ENCODE measurements at regions not wholly inside any gene's neighbourhood (a gene's known extent, or its start where the extent isn't known, plus 50 kb on each side); places are given as distances from the start of the nearest gene placed in this dataset.

GRCh38 chr2:238563551-238563950 lies 136.8 kb downstream of the ASB1 start:
- DNase-seq = no peak

- DNase-seq = no peak
Observed at GRCh38 chr2:238564286-238564920, 137.7 kb downstream of the ASB1 start.

GRCh38 chr2:238565031-238565430 lies 138.3 kb downstream of the ASB1 start:
- DNase-seq = no peak

GRCh38 chr2:238566001-238566645 lies 139.4 kb downstream of the ASB1 start:
- DNase-seq = no peak

- no peak for DNase-seq
Observed at GRCh38 chr2:238567067-238567855, 140.5 kb downstream of the ASB1 start.

GRCh38 chr2:238567996-238568395 lies 141.3 kb downstream of the ASB1 start:
- no peak for DNase-seq

GRCh38 chr2:238568455-238569440 lies 142.0 kb downstream of the ASB1 start:
- no peak for DNase-seq

GRCh38 chr2:238569507-238570195 lies 142.9 kb downstream of the ASB1 start:
- no peak for DNase-seq

GRCh38 chr2:238570391-238570790 lies 143.7 kb downstream of the ASB1 start:
- DNase-seq = no peak

GRCh38 chr2:238570926-238571325 lies 144.2 kb downstream of the ASB1 start:
- DNase-seq = no peak

GRCh38 chr2:238571661-238572372 lies 145.1 kb downstream of the ASB1 start:
- DNase-seq = no peak

- DNase-seq = no peak
Observed at GRCh38 chr2:238573065-238573778, 146.5 kb downstream of the ASB1 start.

GRCh38 chr2:238573916-238574315 lies 147.2 kb downstream of the ASB1 start:
- DNase-seq = no peak

- no peak for DNase-seq
Observed at GRCh38 chr2:238574490-238575271, 148.0 kb downstream of the ASB1 start.

- DNase-seq = no peak
Observed at GRCh38 chr2:238576674-238577073, 149.9 kb downstream of the ASB1 start.

- DNase-seq = no peak
Observed at GRCh38 chr2:238578256-238578655, 151.5 kb downstream of the ASB1 start.

- no peak for DNase-seq
Observed at GRCh38 chr2:238580486-238580885, 153.8 kb downstream of the ASB1 start.

GRCh38 chr2:238581126-238581525 lies 154.4 kb downstream of the ASB1 start:
- no peak for DNase-seq

GRCh38 chr2:238582159-238582558 lies 155.4 kb downstream of the ASB1 start:
- DNase-seq = no peak

GRCh38 chr2:238584617-238585016 lies 157.9 kb downstream of the ASB1 start:
- DNase-seq = no peak
